ENCODE measurements at regions not wholly inside any gene's neighbourhood (a gene's known extent, or its start where the extent isn't known, plus 50 kb on each side); places are given as distances from the start of the nearest gene placed in this dataset.

GRCh38 chr2:204251998-204252376 lies 293.3 kb upstream of the PARD3B start:
- H3K4me3 Mint-ChIP-seq = no peak overlapping the region

GRCh38 chr2:204255071-204255470 lies 290.2 kb upstream of the PARD3B start:
- ATAC-seq (replicated peaks in 1 of 2) (no peak), DNase-seq (no peak)
- Mint-ChIP-seq H3K36me3 (ENCODE audit: insufficient read depth in 2 of 2) (no peaks in the 10 kb centered on the region), H3K4me1 (ENCODE audit: low read depth) (peaks cover 6% of the 10 kb centered on the region), H3K4me3 (no peak overlapping the region), H3K27me3 (ENCODE audit: low read depth) (peaks cover 26% of the 10 kb centered on the region), H3K27ac (no peak overlapping the region), H3K9me3 (no peaks in the 10 kb centered on the region)

More at GRCh38 chr2:204251998-204252376, 293.3 kb upstream of the PARD3B start:
- Mint-ChIP-seq H3K9me3 (no peaks in the 10 kb centered on the region), H3K27ac (no peak overlapping the region), H3K4me1 (ENCODE audit: low read depth) (peaks cover 1% of the 10 kb centered on the region), H3K27me3 (ENCODE audit: low read depth) (peaks cover 16% of the 10 kb centered on the region), H3K36me3 (ENCODE audit: insufficient read depth in 2 of 2) (no peaks in the 10 kb centered on the region)
- DNase-seq (no peak), ATAC-seq (replicated peaks in 1 of 2) (no peak)

- Mint-ChIP-seq H3K4me1 (ENCODE audit: low read depth) (peaks cover 6% of the 10 kb centered on the region), H3K9me3 (no peaks in the 10 kb centered on the region), H3K27ac (no peak overlapping the region), H3K27me3 (ENCODE audit: low read depth) (peaks cover 28% of the 10 kb centered on the region), H3K36me3 (ENCODE audit: insufficient read depth in 2 of 2) (no peaks in the 10 kb centered on the region), H3K4me3 (no peak overlapping the region)
- no peak for DNase-seq
- peak in 1 of 2 donors; percentile 50 for ATAC-seq (replicated peaks in 1 of 2)
Observed at GRCh38 chr2:204255526-204255925, 289.7 kb upstream of the PARD3B start.

- DNase-seq (no peak), ATAC-seq (replicated peaks in 1 of 2) (no peak)
- H3K4me3 Mint-ChIP-seq = no peak overlapping the region
- H3K4me1 Mint-ChIP-seq (ENCODE audit: low read depth) = peaks cover 6% of the 10 kb centered on the region
- no peak overlapping the region for H3K27ac Mint-ChIP-seq
- no peaks in the 10 kb centered on the region for H3K36me3 Mint-ChIP-seq (ENCODE audit: insufficient read depth in 2 of 2)
- H3K27me3 Mint-ChIP-seq (ENCODE audit: low read depth) = peaks cover 32% of the 10 kb centered on the region
- no peaks in the 10 kb centered on the region for H3K9me3 Mint-ChIP-seq
Observed at GRCh38 chr2:204257781-204258180, 287.5 kb upstream of the PARD3B start.

- Mint-ChIP-seq H3K27me3 (ENCODE audit: low read depth) (peaks cover 27% of the 10 kb centered on the region), H3K4me3 (no peak overlapping the region), H3K4me1 (ENCODE audit: low read depth) (peaks cover 6% of the 10 kb centered on the region), H3K36me3 (ENCODE audit: insufficient read depth in 2 of 2) (no peaks in the 10 kb centered on the region), H3K9me3 (no peaks in the 10 kb centered on the region), H3K27ac (no peak overlapping the region)
- ATAC-seq (replicated peaks in 1 of 2) = no peak
- DNase-seq = no peak
Observed at GRCh38 chr2:204258890-204259289, 286.4 kb upstream of the PARD3B start.

GRCh38 chr2:204260162-204260877 lies 285.0 kb upstream of the PARD3B start:
- Mint-ChIP-seq H3K4me3 (no peak overlapping the region), H3K27ac (no peak overlapping the region), H3K9me3 (no peaks in the 10 kb centered on the region), H3K4me1 (ENCODE audit: low read depth) (peaks cover 6% of the 10 kb centered on the region), H3K27me3 (ENCODE audit: low read depth) (peaks cover 41% of the 10 kb centered on the region), H3K36me3 (ENCODE audit: insufficient read depth in 2 of 2) (no peaks in the 10 kb centered on the region)
- ATAC-seq (replicated peaks in 1 of 2) (peak; percentile 55 to 59), DNase-seq (peak; percentile 39 to 49)

GRCh38 chr2:204260901-204261300 lies 284.4 kb upstream of the PARD3B start:
- H3K36me3 Mint-ChIP-seq (ENCODE audit: insufficient read depth in 2 of 2) = no peaks in the 10 kb centered on the region
- no peak overlapping the region for H3K27ac Mint-ChIP-seq
- peaks cover 47% of the 10 kb centered on the region for H3K27me3 Mint-ChIP-seq (ENCODE audit: low read depth)
- DNase-seq = no peak
- H3K9me3 Mint-ChIP-seq = no peaks in the 10 kb centered on the region
- no peak overlapping the region for H3K4me3 Mint-ChIP-seq
- no peak for ATAC-seq (replicated peaks in 1 of 2)
- peaks cover 6% of the 10 kb centered on the region for H3K4me1 Mint-ChIP-seq (ENCODE audit: low read depth)

GRCh38 chr2:204261846-204262245 lies 283.4 kb upstream of the PARD3B start:
- peaks cover 54% of the 10 kb centered on the region for H3K27me3 Mint-ChIP-seq (ENCODE audit: low read depth)
- H3K36me3 Mint-ChIP-seq (ENCODE audit: insufficient read depth in 2 of 2) = no peaks in the 10 kb centered on the region
- no peak overlapping the region for H3K27ac Mint-ChIP-seq
- H3K9me3 Mint-ChIP-seq = no peaks in the 10 kb centered on the region
- peaks cover 6% of the 10 kb centered on the region for H3K4me1 Mint-ChIP-seq (ENCODE audit: low read depth)
- no peak overlapping the region for H3K4me3 Mint-ChIP-seq
- DNase-seq (no peak), ATAC-seq (replicated peaks in 1 of 2) (no peak)

GRCh38 chr2:204264085-204264553 lies 281.2 kb upstream of the PARD3B start:
- no peaks in the 10 kb centered on the region for H3K4me1 Mint-ChIP-seq (ENCODE audit: low read depth)
- DNase-seq = no peak
- no peaks in the 10 kb centered on the region for H3K9me3 Mint-ChIP-seq
- no peak overlapping the region for H3K27ac Mint-ChIP-seq
- H3K36me3 Mint-ChIP-seq (ENCODE audit: insufficient read depth in 2 of 2) = no peaks in the 10 kb centered on the region
- H3K4me3 Mint-ChIP-seq = no peak overlapping the region
- H3K27me3 Mint-ChIP-seq (ENCODE audit: low read depth) = peaks cover 63% of the 10 kb centered on the region
- no peak for ATAC-seq (replicated peaks in 1 of 2)

- no peak for ATAC-seq (replicated peaks in 1 of 2)
- no peaks in the 10 kb centered on the region for H3K9me3 Mint-ChIP-seq
- no peak overlapping the region for H3K4me3 Mint-ChIP-seq
- H3K4me1 Mint-ChIP-seq (ENCODE audit: low read depth) = no peaks in the 10 kb centered on the region
- H3K27me3 Mint-ChIP-seq (ENCODE audit: low read depth) = peaks cover 63% of the 10 kb centered on the region
- H3K36me3 Mint-ChIP-seq (ENCODE audit: insufficient read depth in 2 of 2) = no peaks in the 10 kb centered on the region
- no peak for DNase-seq
- H3K27ac Mint-ChIP-seq = no peak overlapping the region
Observed at GRCh38 chr2:204264621-204265140, 280.6 kb upstream of the PARD3B start.

- Mint-ChIP-seq H3K27ac (no peak overlapping the region), H3K4me3 (no peak overlapping the region), H3K9me3 (peaks cover 0 to 7% of the 10 kb centered on the region in 2 donors), H3K4me1 (ENCODE audit: low read depth) (no peaks in the 10 kb centered on the region), H3K27me3 (ENCODE audit: low read depth) (peaks cover 59% of the 10 kb centered on the region), H3K36me3 (ENCODE audit: insufficient read depth in 2 of 2) (no peaks in the 10 kb centered on the region)
- ATAC-seq (replicated peaks in 1 of 2) = no peak
- DNase-seq = no peak
Observed at GRCh38 chr2:204265681-204266181, 279.5 kb upstream of the PARD3B start.

GRCh38 chr2:204268458-204268857 lies 276.8 kb upstream of the PARD3B start:
- H3K27me3 Mint-ChIP-seq (ENCODE audit: low read depth) = peaks cover 54% of the 10 kb centered on the region
- H3K27ac Mint-ChIP-seq = no peak overlapping the region
- DNase-seq = no peak
- no peaks in the 10 kb centered on the region for H3K36me3 Mint-ChIP-seq (ENCODE audit: insufficient read depth in 2 of 2)
- no peak overlapping the region for H3K4me3 Mint-ChIP-seq
- H3K9me3 Mint-ChIP-seq = peaks cover 0 to 8% of the 10 kb centered on the region in 2 donors
- H3K4me1 Mint-ChIP-seq (ENCODE audit: low read depth) = no peaks in the 10 kb centered on the region
- ATAC-seq (replicated peaks in 1 of 2) = no peak

- H3K27ac Mint-ChIP-seq = no peak overlapping the region
- H3K27me3 Mint-ChIP-seq (ENCODE audit: low read depth) = peaks cover 51% of the 10 kb centered on the region
- ATAC-seq (replicated peaks in 1 of 2) (no peak), DNase-seq (no peak)
- no peaks in the 10 kb centered on the region for H3K36me3 Mint-ChIP-seq (ENCODE audit: insufficient read depth in 2 of 2)
- H3K9me3 Mint-ChIP-seq = peaks cover 0 to 8% of the 10 kb centered on the region in 2 donors
- no peaks in the 10 kb centered on the region for H3K4me1 Mint-ChIP-seq (ENCODE audit: low read depth)
- H3K4me3 Mint-ChIP-seq = no peak overlapping the region
Observed at GRCh38 chr2:204268971-204269370, 276.3 kb upstream of the PARD3B start.

- peaks cover 36% of the 10 kb centered on the region for H3K27me3 Mint-ChIP-seq (ENCODE audit: low read depth)
- ATAC-seq (replicated peaks in 1 of 2) = no peak
Observed at GRCh38 chr2:204272089-204272488, 273.2 kb upstream of the PARD3B start.

More at GRCh38 chr2:204272089-204272488, 273.2 kb upstream of the PARD3B start:
- DNase-seq = no peak
- Mint-ChIP-seq H3K4me1 (ENCODE audit: low read depth) (no peaks in the 10 kb centered on the region), H3K27ac (no peak overlapping the region), H3K36me3 (ENCODE audit: insufficient read depth in 2 of 2) (no peaks in the 10 kb centered on the region), H3K9me3 (peaks cover 0 to 8% of the 10 kb centered on the region in 2 donors), H3K4me3 (no peak overlapping the region)
